Naive thymus-derived CD4-positive, alpha-beta T cell (primary cell): ENCODE measurements at regions not wholly inside any gene's neighbourhood (a gene's known extent, or its start where the extent isn't known, plus 50 kb on each side); places are given as distances from the start of the nearest gene placed in this dataset.
"Not testable (repeated sequence)": the region's sequence is repeated elsewhere in the genome, so short reads cannot be mapped to it uniquely, and the experiment has no call there.

Source experiments
- ATAC-seq: fragments of 150-1000 bp; cut with Tn5 transposase; 2 replicates; pipeline ENCODE4 v1.10.0; 2021; ENCODE audit warnings: mild to moderate bottlenecking, moderate library complexity
- CTCF ChIA-PET: fragments of 350-600 bp; sonication (Branson Sonifier 250); formaldehyde crosslinking; loops from one replicate; lab custom pipeline; 2021; ENCODE audit warnings: antibody characterized with exemption; lab: Charles Lee
- POLR2A ChIA-PET: fragments of 350-600 bp; sonication (Branson Sonifier 250); formaldehyde crosslinking; loops from one replicate; lab custom pipeline; 2021; ENCODE audit warnings: antibody characterized with exemption, inconsistent platforms; lab: Charles Lee
- DNase-seq, 9 donors: peaks; one replicate each; pipeline versions ENCODE4 v3.0.0 to v3.0.0-alpha.2; 2020 to 2022; ENCODE audit warnings: mixed read lengths in 1 of 9
- H3K27ac ChIP-seq: one replicate; pipeline ENCODE4 v1.7.0; 2013; ENCODE audit warnings: mild to moderate bottlenecking, low read depth, low read length, moderate library complexity
- H3K27me3 ChIP-seq, 2 donors: one replicate each; pipeline ENCODE4 v1.7.0; 2013; ENCODE audit warnings: low read length in 2 of 2, mild to moderate bottlenecking in 2 of 2, moderate library complexity in 2 of 2; ENCODE audit not compliant: control insufficient read depth in 2 of 2, insufficient read depth in 2 of 2
- H3K36me3 ChIP-seq, 3 experiments: 1 replicate in 2 of 3; 2 replicates in 1 of 3; pipeline ENCODE4 v1.7.0; 2013; ENCODE audit warnings: low read length in 3 of 3, mild to moderate bottlenecking in 3 of 3, moderate library complexity in 1 of 3; ENCODE audit not compliant: insufficient read depth in 3 of 3, control insufficient read depth in 2 of 3
- H3K4me1 ChIP-seq, 2 donors: one replicate each; pipeline ENCODE4 v1.7.0; 2013; ENCODE audit warnings: low read length in 2 of 2, mild to moderate bottlenecking in 2 of 2, moderate library complexity in 1 of 2; ENCODE audit not compliant: control insufficient read depth in 2 of 2, insufficient read depth in 2 of 2
- H3K4me3 ChIP-seq: 2 replicates; pipeline ENCODE4 v1.7.0; 2013; ENCODE audit warnings: mild to moderate bottlenecking, low read length
- H3K9me3 ChIP-seq, 3 experiments: 1 replicate in 2 of 3; 2 replicates in 1 of 3; pipeline ENCODE4 v1.7.0; 2013; ENCODE audit warnings: low read length in 3 of 3; ENCODE audit not compliant: control insufficient read depth in 2 of 3
- H3K27ac Mint-ChIP-seq, 9 donors: one replicate each; pipeline ENCODE4 v1.8.0; 2020 to 2022; ENCODE audit warnings: mixed read lengths in 9 of 9, mild to moderate bottlenecking in 8 of 9, moderate library complexity in 5 of 9, inconsistent platforms in 2 of 9
- H3K27me3 Mint-ChIP-seq, 5 donors: one replicate each; pipeline ENCODE4 v1.8.0; 2021 to 2022; ENCODE audit warnings: mixed read lengths in 5 of 5, mild to moderate bottlenecking in 1 of 5
- H3K36me3 Mint-ChIP-seq, 5 donors: one replicate each; pipeline ENCODE4 v1.8.0; 2020 to 2022; ENCODE audit warnings: mixed read lengths in 5 of 5, mild to moderate bottlenecking in 3 of 5, inconsistent platforms in 1 of 5
- H3K4me1 Mint-ChIP-seq, 7 donors: one replicate each; pipeline ENCODE4 v1.8.0; 2020 to 2022; ENCODE audit warnings: mixed read lengths in 7 of 7, mild to moderate bottlenecking in 3 of 7, inconsistent platforms in 1 of 7
- H3K4me3 Mint-ChIP-seq, 10 donors: one replicate each; pipeline ENCODE4 v1.8.0; 2020 to 2022; ENCODE audit warnings: mild to moderate bottlenecking in 10 of 10, mixed read lengths in 10 of 10, moderate library complexity in 6 of 10, inconsistent platforms in 2 of 10
- H3K9me3 Mint-ChIP-seq, 11 donors: one replicate each; pipeline ENCODE4 v1.8.0; 2020 to 2022; ENCODE audit warnings: mixed read lengths in 11 of 11, mild to moderate bottlenecking in 4 of 11, inconsistent platforms in 1 of 11, moderate library complexity in 1 of 11
- intact Hi-C, 2 donors: fragments of 100-400 bp; cut with micrococcal nuclease; formaldehyde crosslinking; loops; one replicate each; pipeline ENCODE4 v1.15.1; 2023

- no peaks in the 10 kb centered on the region for H3K9me3 ChIP-seq
- no peaks in the 10 kb centered on the region for H3K27me3 ChIP-seq
- no peak for ATAC-seq
- no peaks in the 10 kb centered on the region for H3K4me1 Mint-ChIP-seq
- H3K36me3 ChIP-seq: no peaks in the 10 kb centered on the region
- no peak for DNase-seq
- H3K4me3 ChIP-seq: no peak overlapping the region
- intact Hi-C loops: no loop called here
- no peaks in the 10 kb centered on the region for H3K36me3 Mint-ChIP-seq
- CTCF ChIA-PET: no interaction called here
- peaks cover 0 to 14% (median 6%) of the 10 kb centered on the region in 5 donors for H3K27me3 Mint-ChIP-seq
- H3K4me3 Mint-ChIP-seq: no peak overlapping the region
- POLR2A ChIA-PET: no interaction called here
- H3K9me3 Mint-ChIP-seq: peaks cover 0 to 1% (median 0%) of the 10 kb centered on the region in 11 donors
- no peak overlapping the region for H3K27ac Mint-ChIP-seq
- no peaks in the 10 kb centered on the region for H3K4me1 ChIP-seq
- H3K27ac ChIP-seq: no peak overlapping the region
Observed at GRCh38 chr2:121838551-121838950, 83.1 kb downstream of the TSN start.

- Histone ChIP-seq H3K4me3 (no peak overlapping the region), H3K4me1 (no peaks in the 10 kb centered on the region), H3K36me3 (no peaks in the 10 kb centered on the region), H3K27me3 (no peaks in the 10 kb centered on the region), H3K9me3 (no peaks in the 10 kb centered on the region), H3K27ac (no peak overlapping the region)
- Mint-ChIP-seq H3K27me3 (peaks cover 0 to 15% (median 6%) of the 10 kb centered on the region in 5 donors), H3K36me3 (no peaks in the 10 kb centered on the region), H3K4me3 (no peak overlapping the region), H3K4me1 (no peaks in the 10 kb centered on the region), H3K27ac (no peak overlapping the region), H3K9me3 (peaks cover 0 to 1% (median 0%) of the 10 kb centered on the region in 11 donors)
- CTCF ChIA-PET: no interaction called here
- no peak for ATAC-seq
- intact Hi-C loops: no loop called here
- DNase-seq: no peak
- POLR2A ChIA-PET: no interaction called here
Observed at GRCh38 chr2:121839584-121839983, 84.1 kb downstream of the TSN start.

GRCh38 chr2:121849236-121849635 is 93.8 kb downstream of the TSN start:
- ChIA-PET POLR2A (no interaction called here), CTCF (no interaction called here)
- Mint-ChIP-seq H3K27me3 (peaks cover 0 to 45% (median 20%) of the 10 kb centered on the region in 5 donors), H3K4me3 (no peak overlapping the region), H3K36me3 (no peaks in the 10 kb centered on the region), H3K27ac (no peak overlapping the region), H3K4me1 (no peaks in the 10 kb centered on the region), H3K9me3 (peaks cover 0 to 6% (median 0%) of the 10 kb centered on the region in 11 donors)
- intact Hi-C loops: no loop called here
- Histone ChIP-seq H3K27me3 (no peaks in the 10 kb centered on the region), H3K36me3 (no peaks in the 10 kb centered on the region), H3K4me1 (no peaks in the 10 kb centered on the region), H3K4me3 (no peak overlapping the region), H3K9me3 (no peaks in the 10 kb centered on the region), H3K27ac (no peak overlapping the region)
- ATAC-seq: no peak
- no peak for DNase-seq

GRCh38 chr2:121853149-121853548 is 97.7 kb downstream of the TSN start:
- H3K27ac Mint-ChIP-seq, intact Hi-C loops, H3K27ac ChIP-seq, H3K9me3 ChIP-seq, POLR2A ChIA-PET, ATAC-seq, H3K36me3 ChIP-seq, H3K4me1 Mint-ChIP-seq, H3K36me3 Mint-ChIP-seq, CTCF ChIA-PET, H3K27me3 ChIP-seq, H3K4me3 ChIP-seq, H3K4me1 ChIP-seq, H3K4me3 Mint-ChIP-seq, DNase-seq: not testable (repeated sequence)
- Mint-ChIP-seq H3K9me3 (peaks cover 0 to 14% (median 7%) of the 10 kb centered on the region in 11 donors), H3K27me3 (peaks cover 7 to 42% (median 35%) of the 10 kb centered on the region in 5 donors)

- ATAC-seq: no peak
- no peaks in the 10 kb centered on the region for H3K4me1 ChIP-seq
Observed at GRCh38 chr2:121855510-121855909, 100.1 kb downstream of the TSN start.

GRCh38 chr2:121856360-121856759 is 100.9 kb downstream of the TSN start:
- peaks cover 8 to 59% (median 49%) of the 10 kb centered on the region in 5 donors for H3K27me3 Mint-ChIP-seq
- DNase-seq (no peak), ATAC-seq (no peak)
- Histone ChIP-seq H3K9me3 (no peaks in the 10 kb centered on the region), H3K27ac (no peak overlapping the region), H3K4me1 (no peaks in the 10 kb centered on the region), H3K4me3 (no peak overlapping the region), H3K36me3 (no peaks in the 10 kb centered on the region), H3K27me3 (no peaks in the 10 kb centered on the region)
- H3K36me3 Mint-ChIP-seq: no peaks in the 10 kb centered on the region
- no peak overlapping the region for H3K27ac Mint-ChIP-seq
- H3K4me1 Mint-ChIP-seq: no peaks in the 10 kb centered on the region
- CTCF ChIA-PET: no interaction called here
- intact Hi-C loops: no loop called here
- POLR2A ChIA-PET: no interaction called here
- H3K4me3 Mint-ChIP-seq: no peak overlapping the region
- peaks cover 0 to 18% (median 12%) of the 10 kb centered on the region in 11 donors for H3K9me3 Mint-ChIP-seq

More at GRCh38 chr2:121855510-121855909, 100.1 kb downstream of the TSN start:
- Histone ChIP-seq H3K27me3 (no peaks in the 10 kb centered on the region), H3K27ac (no peak overlapping the region), H3K4me3 (no peak overlapping the region), H3K36me3 (no peaks in the 10 kb centered on the region), H3K9me3 (no peaks in the 10 kb centered on the region)
- Mint-ChIP-seq H3K36me3 (no peaks in the 10 kb centered on the region), H3K27ac (no peak overlapping the region), H3K27me3 (peaks cover 8 to 50% (median 46%) of the 10 kb centered on the region in 5 donors), H3K4me1 (no peaks in the 10 kb centered on the region), H3K4me3 (no peak overlapping the region), H3K9me3 (peaks cover 0 to 14% (median 7%) of the 10 kb centered on the region in 11 donors)
- intact Hi-C loops: no loop called here
- ChIA-PET CTCF (no interaction called here), POLR2A (no interaction called here)
- DNase-seq: no peak

GRCh38 chr2:121858369-121858768 is 102.9 kb downstream of the TSN start:
- no peak overlapping the region for H3K4me3 Mint-ChIP-seq
- H3K36me3 Mint-ChIP-seq: no peaks in the 10 kb centered on the region
- ChIA-PET CTCF (no interaction called here), POLR2A (no interaction called here)
- H3K36me3 ChIP-seq: no peaks in the 10 kb centered on the region
- intact Hi-C loops: no loop called here
- H3K27me3 Mint-ChIP-seq: peaks cover 8 to 63% (median 45%) of the 10 kb centered on the region in 5 donors
- DNase-seq (no peak), ATAC-seq (no peak)
- no peaks in the 10 kb centered on the region for H3K4me1 ChIP-seq
- H3K9me3 Mint-ChIP-seq: peaks cover 0 to 28% (median 14%) of the 10 kb centered on the region in 11 donors
- no peak overlapping the region for H3K4me3 ChIP-seq
- no peak overlapping the region for H3K27ac Mint-ChIP-seq
- no peaks in the 10 kb centered on the region for H3K27me3 ChIP-seq
- no peaks in the 10 kb centered on the region for H3K9me3 ChIP-seq
- H3K27ac ChIP-seq: no peak overlapping the region
- H3K4me1 Mint-ChIP-seq: no peaks in the 10 kb centered on the region
